Ammon's horn (tissue), 1 donor: ENCODE measurements at regions not wholly inside any gene's neighbourhood (a gene's known extent, or its start where the extent isn't known, plus 50 kb on each side); places are given as distances from the start of the nearest gene placed in this dataset.

Experiments
- DNase-seq: peaks from one replicate; pipeline ENCODE4 v3.0.0-alpha.2; 2016; ENCODE audit warnings: low spot score

- no peak for DNase-seq
Measured at GRCh38 chr16:72406390-72406789, 234.4 kb upstream of the PMFBP1 start.

GRCh38 chr16:72404299-72404698 is 232.3 kb upstream of the PMFBP1 start:
- no peak for DNase-seq

DNA sequence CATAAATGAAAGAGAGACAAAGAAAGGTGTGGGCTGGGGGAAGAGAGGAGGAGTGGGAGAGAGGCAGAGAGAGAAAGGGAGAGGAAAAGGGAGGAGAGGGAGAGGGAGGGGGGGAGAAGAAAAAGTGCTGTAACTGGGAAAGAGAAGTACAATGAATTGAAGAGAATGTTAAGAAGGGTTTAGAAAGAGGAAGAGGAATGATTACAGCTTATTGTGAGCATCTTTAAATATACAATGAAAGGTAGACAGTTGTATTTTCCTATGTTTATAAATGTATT is 229.1 kb upstream of the PMFBP1 start:
- no peak for DNase-seq

DNA sequence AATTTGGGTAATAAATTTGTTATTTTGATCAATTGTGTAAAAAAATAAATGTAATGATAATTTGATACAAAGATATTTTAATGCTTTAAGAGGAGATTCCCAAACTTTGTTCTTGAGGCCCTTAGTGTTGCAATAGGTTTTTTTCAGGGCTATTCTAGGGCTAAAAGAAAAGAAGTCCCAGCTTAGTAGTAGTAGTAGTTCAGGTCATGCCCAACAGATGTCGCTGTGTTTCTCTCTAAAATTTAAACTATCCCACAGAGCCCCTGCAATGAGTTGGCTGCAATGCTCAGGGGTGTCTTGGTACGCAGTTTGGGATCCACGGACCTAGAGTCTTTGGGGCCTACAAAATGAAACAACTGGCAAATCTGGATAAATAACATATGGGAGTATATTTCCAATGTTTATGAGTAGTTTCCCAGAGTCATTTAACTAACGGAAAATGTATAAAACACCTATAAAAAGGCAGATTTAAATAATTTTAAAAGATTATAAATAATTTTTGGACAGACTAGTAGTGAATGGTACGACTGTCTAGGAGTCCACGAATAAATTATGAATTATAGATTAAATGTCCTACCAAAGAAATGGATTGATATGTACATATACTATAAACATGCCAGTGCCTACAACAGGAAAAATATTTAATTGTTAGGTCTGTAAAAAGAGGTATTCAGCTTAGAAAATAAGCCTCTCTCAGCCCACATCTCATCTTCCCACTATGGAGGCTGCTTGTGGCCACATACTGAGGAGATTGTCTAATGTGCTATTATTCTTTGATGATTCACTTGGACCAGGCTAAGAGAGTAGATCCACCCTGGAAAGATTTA is 228.5 kb upstream of the PMFBP1 start:
- DNase-seq: peak; percentile 78

DNA sequence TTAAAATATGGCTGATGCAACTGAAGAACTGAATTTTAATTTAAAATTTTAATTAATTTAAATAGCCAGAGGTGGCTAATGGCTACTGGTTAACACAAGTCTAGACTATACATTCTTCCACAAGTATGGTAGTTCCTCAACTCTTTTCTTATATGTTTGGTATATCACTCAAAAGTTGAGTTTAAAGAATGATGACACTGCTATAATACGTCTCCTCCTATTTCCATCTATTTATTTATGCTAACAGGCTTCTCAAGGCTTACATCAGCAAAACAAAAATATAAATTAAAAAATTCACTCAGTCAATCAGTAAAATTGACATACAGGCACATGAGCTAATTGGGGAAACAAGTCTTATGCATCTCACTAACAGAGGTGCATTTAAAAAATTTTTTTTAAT is 227.9 kb upstream of the PMFBP1 start:
- DNase-seq: no peak

- no peak for DNase-seq
Measured at GRCh38 chr16:72397876-72398275, 225.9 kb upstream of the PMFBP1 start.

GRCh38 chr16:72394526-72394925 is 222.6 kb upstream of the PMFBP1 start:
- DNase-seq: no peak

DNA sequence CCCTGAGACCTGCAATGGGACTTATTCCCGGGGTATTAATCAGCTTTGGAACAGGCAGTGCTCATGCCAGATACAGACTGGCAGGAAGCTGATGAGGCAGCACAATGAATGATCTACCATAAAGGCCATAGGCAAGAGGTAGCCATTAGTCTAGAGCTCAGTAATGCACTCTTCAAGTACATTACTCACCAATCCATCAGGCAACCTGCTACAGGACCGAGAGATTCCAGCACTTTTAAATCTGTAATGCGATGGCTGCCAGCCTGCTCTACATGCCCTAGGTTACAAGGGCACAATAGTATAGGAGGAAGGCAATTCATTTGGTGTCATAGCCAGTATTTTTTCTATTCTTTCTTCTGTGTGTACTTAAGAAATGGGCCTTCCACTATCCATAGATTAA is 217.8 kb upstream of the PMFBP1 start:
- DNase-seq: no peak

GRCh38 chr16:72388007-72388406 is 216.1 kb upstream of the PMFBP1 start:
- no peak for DNase-seq

GRCh38 chr16:72384651-72385050 is 212.7 kb upstream of the PMFBP1 start:
- DNase-seq: no peak

- DNase-seq: no peak
Measured at GRCh38 chr16:72380283-72380682, 208.3 kb upstream of the PMFBP1 start.

DNA sequence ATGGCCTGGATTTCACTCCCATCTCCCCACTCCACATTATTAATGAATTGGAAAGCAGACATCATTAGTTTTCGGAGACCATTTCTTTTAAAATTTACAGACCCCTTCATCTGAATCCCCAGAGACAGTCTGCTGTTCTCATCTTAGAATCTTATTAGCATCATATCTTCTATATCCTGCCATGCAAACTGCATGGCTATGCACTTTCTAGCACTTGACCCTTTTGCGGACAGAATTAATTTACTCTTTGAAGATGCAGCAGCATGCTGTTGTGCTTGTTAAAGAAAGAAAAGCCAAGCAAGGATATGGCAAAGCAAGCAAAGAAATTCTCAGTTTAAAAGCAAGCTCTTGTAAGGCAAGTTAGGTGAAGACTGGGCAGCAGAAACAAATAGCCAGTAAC is 201.2 kb upstream of the PMFBP1 start:
- DNase-seq: no peak

DNA sequence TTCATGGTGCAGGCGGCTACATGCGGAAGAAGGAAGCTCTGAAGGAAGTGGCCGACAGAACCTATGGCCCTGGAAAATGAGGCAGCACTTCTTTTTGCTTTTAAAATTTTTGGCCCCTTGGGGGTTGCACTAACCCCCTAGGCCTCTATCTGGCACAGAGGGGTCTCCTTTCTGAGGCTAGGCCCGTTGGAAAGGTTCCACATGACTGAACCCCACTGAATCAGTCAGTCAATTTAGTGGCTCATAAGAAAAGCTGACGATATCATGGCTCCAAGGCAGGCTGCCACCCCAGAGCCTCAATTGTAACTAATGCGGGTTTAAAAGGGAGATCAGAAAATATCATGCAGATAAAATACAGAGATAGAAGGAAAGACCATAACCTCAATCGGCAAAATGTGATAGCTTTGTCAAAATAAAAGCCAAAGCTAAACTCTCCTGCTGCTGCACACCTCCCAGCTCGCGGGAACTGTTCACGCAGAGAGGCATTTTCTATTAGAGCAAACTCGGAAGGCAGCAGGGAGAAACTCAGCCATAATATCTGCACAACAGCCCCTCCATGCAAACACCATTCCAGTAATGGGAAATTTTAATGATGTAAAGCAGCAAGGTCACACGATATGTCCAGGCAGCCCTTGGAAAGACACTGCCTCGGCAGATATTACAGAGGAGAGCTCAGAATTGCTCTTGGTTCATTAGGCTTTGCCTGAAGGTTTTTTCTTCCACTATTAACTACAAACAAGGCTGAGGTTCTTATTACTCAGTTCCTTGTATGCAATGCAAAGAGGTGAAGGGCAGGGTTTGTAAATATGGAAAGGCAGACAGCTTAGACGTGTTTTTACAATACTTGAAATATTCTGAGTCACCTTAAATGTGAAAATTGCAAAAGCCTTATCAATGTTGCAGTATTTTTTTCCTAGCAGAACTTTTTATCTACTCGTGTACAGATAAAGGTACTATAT is 200.4 kb upstream of the PMFBP1 start:
- DNase-seq: no peak

DNA sequence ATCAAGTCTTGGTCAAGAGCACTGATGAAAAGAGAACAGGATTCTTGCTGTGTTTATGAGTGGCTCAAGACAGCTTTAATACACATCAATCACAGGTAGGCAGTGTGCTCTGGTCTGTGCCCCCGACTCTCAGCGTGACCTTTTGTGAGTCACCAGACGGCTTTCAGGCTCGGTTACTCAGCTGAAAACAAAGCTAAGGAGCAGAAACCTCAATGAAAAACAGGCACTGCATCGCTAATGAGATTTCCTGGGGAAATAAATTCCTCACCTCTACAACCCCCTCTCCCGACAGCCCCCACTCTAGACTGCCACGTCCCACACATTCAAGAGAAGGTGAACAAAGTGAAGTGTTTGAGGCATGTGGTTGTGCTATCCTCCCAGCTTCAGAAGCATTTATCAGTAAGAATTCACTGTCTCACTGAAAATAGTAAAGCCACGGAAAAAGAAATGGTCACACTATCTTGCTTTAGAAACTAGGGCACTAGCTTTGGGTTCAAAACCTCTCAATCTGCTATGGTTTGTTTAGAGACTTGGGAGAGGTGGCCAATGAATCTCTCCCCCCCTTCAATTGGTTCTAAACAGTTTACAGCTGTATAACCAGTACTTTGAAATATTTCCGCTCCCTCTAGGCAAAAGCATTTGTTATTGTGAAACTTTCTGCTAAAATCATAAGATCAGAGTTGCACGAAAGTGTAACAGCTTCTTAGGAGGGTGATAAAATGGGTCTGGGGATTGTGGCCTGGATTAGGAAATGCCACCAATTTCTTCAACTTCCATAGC is 199.5 kb upstream of the PMFBP1 start:
- no peak for DNase-seq

DNA sequence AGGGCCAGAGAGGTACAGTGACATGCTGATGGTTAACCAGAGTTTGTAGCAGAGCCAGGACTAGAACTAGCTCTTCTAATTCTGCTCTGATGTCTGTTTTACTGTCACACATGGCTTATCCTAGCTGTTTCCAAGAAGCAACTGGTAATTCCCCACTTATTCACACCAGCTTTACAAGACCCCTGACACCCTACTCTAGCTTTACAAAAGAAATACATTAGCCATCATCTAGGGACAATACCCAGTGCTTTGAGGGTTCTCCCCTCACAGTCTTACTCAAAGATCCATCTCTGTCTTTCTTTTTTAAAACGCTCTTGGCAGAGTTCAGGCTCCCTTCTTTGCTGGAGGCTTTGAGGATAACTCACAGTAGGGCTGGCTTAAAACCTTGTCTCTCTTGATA is 197.3 kb upstream of the PMFBP1 start:
- DNase-seq: no peak

DNA sequence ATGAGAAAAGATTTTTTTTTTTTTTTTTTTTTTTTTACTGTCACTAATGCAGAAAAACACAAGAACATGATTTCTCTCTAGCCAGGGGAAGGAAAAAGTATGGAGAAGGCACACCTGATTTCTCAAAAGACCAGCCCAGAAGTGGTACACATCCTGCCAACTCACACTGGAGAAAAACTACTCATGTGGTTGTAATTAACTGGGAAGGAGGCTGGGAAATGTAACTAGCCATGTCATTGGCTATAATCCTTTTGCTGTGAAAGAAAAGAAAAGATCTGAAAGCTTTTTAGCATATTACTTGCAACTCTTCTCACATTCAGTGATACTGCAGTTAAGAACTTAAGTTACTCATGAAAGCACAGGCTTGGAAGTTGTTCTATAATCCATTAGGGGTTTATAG is 195.9 kb upstream of the PMFBP1 start:
- DNase-seq: no peak

- no peak for DNase-seq
Measured at GRCh38 chr16:72362973-72363372, 191.0 kb upstream of the PMFBP1 start.

GRCh38 chr16:72362476-72362875 is 190.5 kb upstream of the PMFBP1 start:
- DNase-seq: no peak

GRCh38 chr16:72357910-72358309 is 186.0 kb upstream of the PMFBP1 start:
- no peak for DNase-seq

- DNase-seq: no peak
Measured at GRCh38 chr16:72355561-72355960, 183.6 kb upstream of the PMFBP1 start.

DNA sequence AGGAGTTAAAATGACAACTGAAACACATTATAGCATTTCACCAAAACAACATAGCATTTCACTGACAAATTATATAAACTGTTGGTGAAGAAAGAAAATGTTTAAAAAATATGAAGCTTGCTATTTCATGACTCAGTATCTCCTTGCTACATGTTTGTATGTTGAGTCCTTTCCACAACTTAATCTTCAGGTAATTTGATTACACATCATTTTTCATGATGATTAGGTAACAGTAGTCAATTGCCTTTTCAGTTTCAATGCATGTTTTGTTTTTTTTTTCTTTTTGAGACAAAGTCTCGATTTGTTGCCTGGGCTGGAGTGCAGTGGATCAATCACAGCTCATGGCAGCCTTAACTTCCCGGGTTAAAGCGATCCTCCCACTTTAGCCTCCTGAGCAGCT is 177.8 kb upstream of the PMFBP1 start:
- DNase-seq: no peak

GRCh38 chr16:72332926-72333325 is 161.0 kb upstream of the PMFBP1 start:
- DNase-seq: no peak

GRCh38 chr16:72324578-72324977 is 152.6 kb upstream of the PMFBP1 start:
- no peak for DNase-seq
